ENCODE measurements at regions not wholly inside any gene's neighbourhood (a gene's known extent, or its start where the extent isn't known, plus 50 kb on each side); places are given as distances from the start of the nearest gene placed in this dataset.

GRCh38 chr5:171520300-171521174 lies 101.1 kb downstream of the FGF18 start:
- no peak for TF ChIP-seq POLR2A (IDR thresholded peaks at IDR 0.05)
- no peak for TF ChIP-seq CTCF (IDR thresholded peaks at IDR 0.05)

All from body of pancreas (tissue), 4 donors.